ENCODE measurements at regions not wholly inside any gene's neighbourhood (a gene's known extent, or its start where the extent isn't known, plus 50 kb on each side); places are given as distances from the start of the nearest gene placed in this dataset.
"Not testable (repeated sequence)": the region's sequence is repeated elsewhere in the genome, so short reads cannot be mapped to it uniquely, and the experiment has no call there.

DNA sequence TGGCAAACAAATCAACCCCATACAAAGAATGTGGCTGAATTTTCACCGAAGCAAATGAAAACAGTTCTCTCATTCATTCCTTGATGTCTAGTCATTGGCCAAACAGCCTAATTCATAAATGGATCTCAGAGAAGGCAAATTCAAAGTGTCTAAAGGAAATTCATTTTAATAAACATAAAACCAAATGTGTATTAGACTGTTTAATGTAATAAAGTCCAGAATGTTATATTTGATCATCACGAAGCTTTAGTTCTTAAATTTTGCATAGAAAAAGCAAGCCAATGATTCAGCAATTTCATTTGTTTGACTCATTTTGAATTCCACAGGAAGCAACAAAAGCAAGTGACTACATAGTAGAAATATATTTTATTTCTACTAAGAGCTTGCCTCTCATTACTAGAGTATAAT is 379.2 kb upstream of the ADAMTS5 start:
- Histone ChIP-seq H2AFZ (ENCODE audit: low read depth, low read length) (no peak overlapping the region), H4K20me1 (ENCODE audit: insufficient read depth, low read length) (no peaks in the 10 kb centered on the region), H3K27me3 (ENCODE audit: insufficient read depth, low read length) (no peaks in the 10 kb centered on the region), H3K4me2 (ENCODE audit: low read length) (peak overlapping the region; percentile 16), H3K4me1 (ENCODE audit: insufficient read depth, low read length) (no peaks in the 10 kb centered on the region), H3K36me3 (ENCODE audit: insufficient read depth, low read length) (no peaks in the 10 kb centered on the region), H3K4me3 (ENCODE audit: insufficient read depth, low read depth, low read length) (no peak overlapping the region), H3K9ac (ENCODE audit: low read length) (no peak overlapping the region), H3K9me3 (ENCODE audit: insufficient read depth, low read depth, low read length) (no peaks in the 10 kb centered on the region), H3K27ac (ENCODE audit: low read depth, low read length) (peak overlapping the region; percentile 50), H3K79me2 (ENCODE audit: insufficient read depth, low read length) (no peaks in the 10 kb centered on the region)
- no peak for TF ChIP-seq EZH2 (IDR thresholded peaks at IDR 0.05; ENCODE audit: insufficient read depth, low read length)
- TF ChIP-seq, protein P1, sequence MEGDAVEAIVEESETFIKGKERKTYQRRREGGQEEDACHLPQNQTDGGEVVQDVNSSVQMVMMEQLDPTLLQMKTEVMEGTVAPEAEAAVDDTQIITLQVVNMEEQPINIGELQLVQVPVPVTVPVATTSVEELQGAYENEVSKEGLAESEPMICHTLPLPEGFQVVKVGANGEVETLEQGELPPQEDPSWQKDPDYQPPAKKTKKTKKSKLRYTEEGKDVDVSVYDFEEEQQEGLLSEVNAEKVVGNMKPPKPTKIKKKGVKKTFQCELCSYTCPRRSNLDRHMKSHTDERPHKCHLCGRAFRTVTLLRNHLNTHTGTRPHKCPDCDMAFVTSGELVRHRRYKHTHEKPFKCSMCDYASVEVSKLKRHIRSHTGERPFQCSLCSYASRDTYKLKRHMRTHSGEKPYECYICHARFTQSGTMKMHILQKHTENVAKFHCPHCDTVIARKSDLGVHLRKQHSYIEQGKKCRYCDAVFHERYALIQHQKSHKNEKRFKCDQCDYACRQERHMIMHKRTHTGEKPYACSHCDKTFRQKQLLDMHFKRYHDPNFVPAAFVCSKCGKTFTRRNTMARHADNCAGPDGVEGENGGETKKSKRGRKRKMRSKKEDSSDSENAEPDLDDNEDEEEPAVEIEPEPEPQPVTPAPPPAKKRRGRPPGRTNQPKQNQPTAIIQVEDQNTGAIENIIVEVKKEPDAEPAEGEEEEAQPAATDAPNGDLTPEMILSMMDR (IDR thresholded peaks at IDR 0.05; ENCODE audit: insufficient read depth, low read depth, low read length) = no peak
- FAIRE-seq (peak; percentile 45), DNase-seq (ENCODE audit: low read depth) (peak; percentile 20)
- no peak overlapping the region for H3K4me3 Mint-ChIP-seq (ENCODE audit: unreplicated experiment)
- H3K4me1 Mint-ChIP-seq (ENCODE audit: low read depth, unreplicated experiment) = peaks cover 6% of the 10 kb centered on the region
- no peaks in the 10 kb centered on the region for H3K27me3 Mint-ChIP-seq (ENCODE audit: low read depth, unreplicated experiment)
- peak overlapping the region; percentile 95 for H3K27ac Mint-ChIP-seq (ENCODE audit: unreplicated experiment)
- no peaks in the 10 kb centered on the region for H3K36me3 Mint-ChIP-seq (ENCODE audit: low read depth, unreplicated experiment)
- no peaks in the 10 kb centered on the region for H3K9me3 Mint-ChIP-seq (ENCODE audit: unreplicated experiment)

DNA sequence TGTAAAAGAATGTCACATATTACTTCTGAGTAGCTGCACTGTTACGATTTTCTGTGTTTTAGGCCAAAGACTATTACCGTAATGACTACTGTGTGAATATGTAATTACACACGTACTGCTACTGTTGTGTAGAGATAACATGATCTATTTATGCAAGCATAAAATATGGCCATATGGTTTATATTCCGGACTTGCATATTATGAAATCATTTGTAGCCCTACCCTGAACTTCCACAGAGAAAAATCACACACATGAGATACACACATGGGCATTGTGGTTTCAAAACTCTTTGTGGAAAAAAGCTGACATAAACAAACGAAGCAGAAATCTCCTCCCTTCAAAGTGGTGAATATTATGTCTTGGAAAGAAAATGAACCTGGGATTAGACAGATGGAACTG is 373.0 kb upstream of the ADAMTS5 start:
- no peak for TF ChIP-seq EZH2 (IDR thresholded peaks at IDR 0.05; ENCODE audit: insufficient read depth, low read length)
- TF ChIP-seq, protein P1 (IDR thresholded peaks at IDR 0.05; ENCODE audit: insufficient read depth, low read depth, low read length) = no peak
- no peaks in the 10 kb centered on the region for H3K9me3 ChIP-seq (ENCODE audit: insufficient read depth, low read depth, low read length)
- no peaks in the 10 kb centered on the region for H3K4me1 ChIP-seq (ENCODE audit: insufficient read depth, low read length)
- no peaks in the 10 kb centered on the region for H4K20me1 ChIP-seq (ENCODE audit: insufficient read depth, low read length)
- Mint-ChIP-seq H3K27me3 (ENCODE audit: low read depth, unreplicated experiment) (no peaks in the 10 kb centered on the region), H3K9me3 (ENCODE audit: unreplicated experiment) (no peaks in the 10 kb centered on the region), H3K4me3 (ENCODE audit: unreplicated experiment) (no peak overlapping the region), H3K4me1 (ENCODE audit: low read depth, unreplicated experiment) (no peaks in the 10 kb centered on the region), H3K36me3 (ENCODE audit: low read depth, unreplicated experiment) (no peaks in the 10 kb centered on the region), H3K27ac (ENCODE audit: unreplicated experiment) (no peak overlapping the region)
- no peak for FAIRE-seq
- H3K4me3 ChIP-seq (ENCODE audit: insufficient read depth, low read depth, low read length) = no peak overlapping the region
- no peak overlapping the region for H3K9ac ChIP-seq (ENCODE audit: low read length)
- H2AFZ ChIP-seq (ENCODE audit: low read depth, low read length) = no peak overlapping the region
- H3K27me3 ChIP-seq (ENCODE audit: insufficient read depth, low read length) = no peaks in the 10 kb centered on the region
- DNase-seq (ENCODE audit: low read depth) = no peak
- no peak overlapping the region for H3K4me2 ChIP-seq (ENCODE audit: low read length)
- H3K79me2 ChIP-seq (ENCODE audit: insufficient read depth, low read length) = no peaks in the 10 kb centered on the region
- no peak overlapping the region for H3K27ac ChIP-seq (ENCODE audit: low read depth, low read length)
- no peaks in the 10 kb centered on the region for H3K36me3 ChIP-seq (ENCODE audit: insufficient read depth, low read length)

DNA sequence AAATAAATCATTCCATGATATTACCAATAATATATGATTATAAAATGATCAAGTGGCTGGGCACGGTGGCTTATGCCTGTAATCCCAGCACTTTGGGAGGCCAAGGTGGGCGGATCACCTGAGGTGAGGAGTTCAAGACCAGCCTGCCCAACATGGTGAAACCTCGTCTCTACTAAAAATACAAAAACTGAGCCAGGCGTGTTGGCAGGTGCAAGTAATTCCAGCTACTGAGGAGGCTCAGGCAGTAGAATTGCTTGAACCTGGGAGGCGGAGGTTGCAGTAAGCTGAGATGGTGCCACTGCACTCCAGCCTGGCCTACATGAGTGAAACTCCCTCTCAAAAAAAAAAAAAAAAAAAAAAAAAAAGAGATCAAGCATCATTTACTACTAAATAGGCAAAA is 371.1 kb upstream of the ADAMTS5 start:
- DNase-seq (ENCODE audit: low read depth); FAIRE-seq; H3K27me3 ChIP-seq (ENCODE audit: insufficient read depth, low read length); H3K9me3 ChIP-seq (ENCODE audit: insufficient read depth, low read depth, low read length); H3K27ac Mint-ChIP-seq (ENCODE audit: unreplicated experiment); H3K79me2 ChIP-seq (ENCODE audit: insufficient read depth, low read length); H3K9me3 Mint-ChIP-seq (ENCODE audit: unreplicated experiment); H3K4me3 Mint-ChIP-seq (ENCODE audit: unreplicated experiment); H3K27me3 Mint-ChIP-seq (ENCODE audit: low read depth, unreplicated experiment); H3K4me1 ChIP-seq (ENCODE audit: insufficient read depth, low read length); H3K36me3 ChIP-seq (ENCODE audit: insufficient read depth, low read length); H3K27ac ChIP-seq (ENCODE audit: low read depth, low read length); H4K20me1 ChIP-seq (ENCODE audit: insufficient read depth, low read length); H3K4me3 ChIP-seq (ENCODE audit: insufficient read depth, low read depth, low read length); H3K4me2 ChIP-seq (ENCODE audit: low read length); H3K4me1 Mint-ChIP-seq (ENCODE audit: low read depth, unreplicated experiment); H2AFZ ChIP-seq (ENCODE audit: low read depth, low read length); H3K36me3 Mint-ChIP-seq (ENCODE audit: low read depth, unreplicated experiment); H3K9ac ChIP-seq (ENCODE audit: low read length): not testable (repeated sequence)
